ENCODE measurements at regions not wholly inside any gene's neighbourhood (a gene's known extent, or its start where the extent isn't known, plus 50 kb on each side); places are given as distances from the start of the nearest gene placed in this dataset.

DNA sequence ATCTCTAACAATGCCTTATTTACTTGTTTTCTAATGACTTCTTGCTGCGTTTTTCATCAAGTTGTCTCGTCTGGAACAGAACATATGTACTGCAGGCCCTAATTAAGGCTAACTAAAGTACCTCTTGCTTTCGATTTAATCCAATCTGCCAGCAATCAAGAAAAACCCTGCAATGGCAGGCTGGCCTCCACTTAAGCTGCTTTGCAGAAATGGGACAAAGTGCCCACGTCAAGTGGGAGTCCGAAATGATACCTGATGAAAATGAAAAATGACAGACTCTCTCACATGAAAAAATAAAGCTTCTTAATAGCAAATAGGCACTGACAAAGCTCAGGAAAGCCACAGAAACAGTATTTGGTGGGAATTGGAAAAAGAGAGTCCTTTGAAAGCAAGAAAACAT lies 1454.7 kb downstream of the FAM181B start:
- Histone ChIP-seq H3K4me1 (no peaks in the 10 kb centered on the region), H3K27ac (no peak overlapping the region), H3K27me3 (no peaks in the 10 kb centered on the region), H3K4me3 (no peak overlapping the region), H3K9me3 (peaks cover 0 to under 1% (median 0%) of the 10 kb centered on the region in 4 donors), H3K36me3 (no peaks in the 10 kb centered on the region)
- DNase-seq (no peak), ATAC-seq (ENCODE audit: low FRiP score in 2 of 2) (no peak)
- TF ChIP-seq, protein P1, sequence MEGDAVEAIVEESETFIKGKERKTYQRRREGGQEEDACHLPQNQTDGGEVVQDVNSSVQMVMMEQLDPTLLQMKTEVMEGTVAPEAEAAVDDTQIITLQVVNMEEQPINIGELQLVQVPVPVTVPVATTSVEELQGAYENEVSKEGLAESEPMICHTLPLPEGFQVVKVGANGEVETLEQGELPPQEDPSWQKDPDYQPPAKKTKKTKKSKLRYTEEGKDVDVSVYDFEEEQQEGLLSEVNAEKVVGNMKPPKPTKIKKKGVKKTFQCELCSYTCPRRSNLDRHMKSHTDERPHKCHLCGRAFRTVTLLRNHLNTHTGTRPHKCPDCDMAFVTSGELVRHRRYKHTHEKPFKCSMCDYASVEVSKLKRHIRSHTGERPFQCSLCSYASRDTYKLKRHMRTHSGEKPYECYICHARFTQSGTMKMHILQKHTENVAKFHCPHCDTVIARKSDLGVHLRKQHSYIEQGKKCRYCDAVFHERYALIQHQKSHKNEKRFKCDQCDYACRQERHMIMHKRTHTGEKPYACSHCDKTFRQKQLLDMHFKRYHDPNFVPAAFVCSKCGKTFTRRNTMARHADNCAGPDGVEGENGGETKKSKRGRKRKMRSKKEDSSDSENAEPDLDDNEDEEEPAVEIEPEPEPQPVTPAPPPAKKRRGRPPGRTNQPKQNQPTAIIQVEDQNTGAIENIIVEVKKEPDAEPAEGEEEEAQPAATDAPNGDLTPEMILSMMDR (IDR thresholded peaks at IDR 0.05) = no peak
- TF ChIP-seq EP300 (IDR thresholded peaks at IDR 0.05) (no peak), POLR2A (IDR thresholded peaks at IDR 0.05) (no peak), POLR2AphosphoS5 (IDR thresholded peaks at IDR 0.05) (no peak)
- 60 to 74% methylated on average over 5 of the region's 5 CpGs for WGBS, 2 donors

DNA sequence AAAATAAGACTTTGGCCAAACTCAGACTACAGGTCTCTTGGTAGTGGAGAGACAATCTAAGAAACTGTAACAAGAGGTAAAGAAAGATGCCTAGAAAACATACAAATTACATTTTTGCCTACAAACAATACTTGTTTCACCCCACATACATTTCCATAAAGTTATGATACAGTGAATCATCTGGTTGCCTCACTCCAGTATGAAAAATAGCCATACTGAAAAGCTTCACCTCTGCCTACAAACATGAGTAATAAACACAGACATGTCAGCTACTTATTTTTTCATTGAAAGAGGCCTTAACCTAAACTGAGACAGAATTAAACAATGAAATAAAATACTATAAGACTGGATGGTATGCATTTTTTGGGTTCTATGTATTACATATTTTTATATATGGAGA lies 1463.0 kb downstream of the FAM181B start:
- DNase-seq = no peak
- H3K27ac ChIP-seq = no peak overlapping the region
- ATAC-seq (ENCODE audit: low FRiP score in 2 of 2) = no peak

DNA sequence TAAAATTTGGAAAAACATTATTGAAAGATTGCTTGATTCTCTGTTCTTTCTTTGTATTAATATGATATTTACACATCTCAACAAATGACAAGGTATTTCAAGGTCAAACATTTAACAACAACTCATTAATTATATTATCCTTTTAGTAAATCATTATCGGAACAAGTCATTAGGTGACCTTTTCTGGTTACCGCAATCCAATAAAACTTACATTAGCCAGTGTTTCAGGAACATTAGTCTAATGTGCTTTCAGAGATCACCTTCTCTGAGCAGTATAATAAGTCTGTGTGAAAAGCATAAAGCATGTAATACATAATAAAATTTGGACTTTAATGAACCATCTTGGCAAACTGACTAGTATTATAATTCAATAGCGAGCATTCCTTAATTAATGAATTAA lies 1466.4 kb downstream of the FAM181B start:
- TF ChIP-seq POLR2AphosphoS5 (IDR thresholded peaks at IDR 0.05) = no peak
- TF ChIP-seq EP300 (IDR thresholded peaks at IDR 0.05) = no peak
- no peak for TF ChIP-seq POLR2A (IDR thresholded peaks at IDR 0.05)
- TF ChIP-seq, protein P1 (IDR thresholded peaks at IDR 0.05) = no peak
- H3K4me3 ChIP-seq = no peak overlapping the region
- no peak for ATAC-seq (ENCODE audit: low FRiP score in 2 of 2)
- 92% methylated on average over 3 of the region's 3 CpGs for WGBS, 2 donors
- no peaks in the 10 kb centered on the region for H3K4me1 ChIP-seq
- no peaks in the 10 kb centered on the region for H3K36me3 ChIP-seq
- H3K9me3 ChIP-seq = no peaks in the 10 kb centered on the region
- no peaks in the 10 kb centered on the region for H3K27me3 ChIP-seq
- no peak overlapping the region for H3K27ac ChIP-seq
- no peak for DNase-seq

More for the DNA sequence above, 1463.0 kb downstream of the FAM181B start:
- TF ChIP-seq, protein P1 (IDR thresholded peaks at IDR 0.05) = no peak
- TF ChIP-seq POLR2A (IDR thresholded peaks at IDR 0.05) (no peak), POLR2AphosphoS5 (IDR thresholded peaks at IDR 0.05) (no peak), EP300 (IDR thresholded peaks at IDR 0.05) (no peak)
- no peaks in the 10 kb centered on the region for H3K36me3 ChIP-seq
- H3K27me3 ChIP-seq = no peaks in the 10 kb centered on the region
- no peaks in the 10 kb centered on the region for H3K9me3 ChIP-seq
- no peak overlapping the region for H3K4me3 ChIP-seq
- H3K4me1 ChIP-seq = no peaks in the 10 kb centered on the region

DNA sequence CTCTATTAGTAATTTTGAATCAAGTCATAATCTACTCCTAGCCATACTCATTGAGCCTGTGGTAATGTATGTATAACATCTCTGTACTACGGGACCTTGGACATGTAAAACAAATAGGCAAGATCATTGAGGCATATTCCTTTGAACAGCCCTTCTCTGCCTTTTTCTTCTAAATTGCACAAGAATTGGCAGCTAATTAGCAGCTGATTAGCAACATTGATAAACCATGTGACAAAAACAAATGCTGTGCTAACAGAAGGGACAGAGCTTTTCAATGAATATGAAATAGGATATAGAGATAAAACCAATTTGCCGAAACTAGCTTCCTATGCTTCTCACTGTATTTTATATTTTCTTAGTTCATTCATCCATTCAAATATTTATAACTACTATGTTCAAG lies 1474.2 kb downstream of the FAM181B start:
- no peaks in the 10 kb centered on the region for H3K27me3 ChIP-seq
- no peaks in the 10 kb centered on the region for H3K4me1 ChIP-seq
- no peaks in the 10 kb centered on the region for H3K36me3 ChIP-seq
- TF ChIP-seq, protein P1 (IDR thresholded peaks at IDR 0.05) = no peak
- TF ChIP-seq EP300 (IDR thresholded peaks at IDR 0.05) (no peak), POLR2AphosphoS5 (IDR thresholded peaks at IDR 0.05) (no peak), POLR2A (IDR thresholded peaks at IDR 0.05) (no peak)
- 74 to 82% methylated on average over 2 of the region's 2 CpGs for WGBS, 2 donors
- ATAC-seq (ENCODE audit: low FRiP score in 2 of 2) (no peak), DNase-seq (no peak)
- no peaks in the 10 kb centered on the region for H3K9me3 ChIP-seq
- H3K27ac ChIP-seq = no peak overlapping the region
- H3K4me3 ChIP-seq = no peak overlapping the region

DNA sequence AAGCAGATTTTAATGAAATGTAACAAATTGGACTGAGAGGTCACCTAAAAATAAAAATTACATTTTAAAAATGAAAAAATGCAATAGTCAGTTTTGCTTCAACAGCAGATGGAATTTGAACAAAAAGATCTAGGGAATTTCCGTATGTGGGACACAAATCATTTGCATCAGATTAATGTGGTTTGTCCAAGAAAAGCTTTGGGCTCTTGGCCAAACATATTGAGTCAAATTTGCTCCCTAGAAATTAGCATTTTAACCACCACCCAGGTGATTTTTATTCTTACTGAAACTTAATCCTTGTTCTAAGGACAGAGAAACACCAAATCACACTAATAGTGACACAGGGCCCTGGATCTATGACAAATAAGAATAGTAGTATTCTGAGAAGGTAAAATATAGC lies 1477.8 kb downstream of the FAM181B start:
- Histone ChIP-seq H3K4me1 (no peaks in the 10 kb centered on the region), H3K36me3 (no peaks in the 10 kb centered on the region), H3K4me3 (no peak overlapping the region), H3K9me3 (no peaks in the 10 kb centered on the region), H3K27ac (no peak overlapping the region), H3K27me3 (no peaks in the 10 kb centered on the region)
- WGBS, 2 donors = 44 to 64% methylated on average over 1 of the region's 1 CpG
- DNase-seq (no peak), ATAC-seq (ENCODE audit: low FRiP score in 2 of 2) (no peak)
- TF ChIP-seq EP300 (IDR thresholded peaks at IDR 0.05) = no peak
- TF ChIP-seq, protein P1 (IDR thresholded peaks at IDR 0.05) = no peak
- no peak for TF ChIP-seq POLR2A (IDR thresholded peaks at IDR 0.05)
- TF ChIP-seq POLR2AphosphoS5 (IDR thresholded peaks at IDR 0.05) = no peak
